ENCODE measurements at regions not wholly inside any gene's neighbourhood (a gene's known extent, or its start where the extent isn't known, plus 50 kb on each side); places are given as distances from the start of the nearest gene placed in this dataset.

- H3K9me2 ChIP-seq (ENCODE audit: low read depth, low read length) = no peaks in the 10 kb centered on the region
Observed at GRCh38 chr3:87161013-87161412, 66.1 kb upstream of the CHMP2B start.

DNA sequence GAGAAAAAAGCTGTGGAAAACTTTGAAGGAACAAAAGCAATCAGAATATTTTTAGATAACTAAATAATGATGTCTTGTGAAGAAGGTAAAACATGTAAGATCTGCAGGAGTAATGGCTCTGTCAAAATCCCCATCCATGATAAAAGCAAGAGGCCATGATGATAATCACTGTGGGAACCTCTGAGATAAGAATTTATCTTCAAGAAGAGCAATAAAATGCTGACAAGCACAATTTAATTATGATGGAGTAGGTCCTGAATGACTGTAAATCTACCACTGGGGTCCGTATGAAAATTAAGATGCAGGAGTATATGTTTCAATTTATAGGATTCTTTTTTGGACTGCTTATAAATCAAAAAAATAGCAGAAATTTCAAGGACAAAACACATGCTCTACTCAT lies 68.3 kb upstream of the CHMP2B start:
- no peaks in the 10 kb centered on the region for H4K20me1 ChIP-seq (ENCODE audit: insufficient read depth, low read length)
- H3K27ac ChIP-seq (ENCODE audit: low read depth, low read length, poor library complexity, severe bottlenecking) = no peak overlapping the region
- H3K79me2 ChIP-seq (ENCODE audit: insufficient read depth, low read length) = no peaks in the 10 kb centered on the region
- H3K4me1 ChIP-seq (ENCODE audit: insufficient read depth, low read length, severe bottlenecking) = no peaks in the 10 kb centered on the region
- H3K36me3 ChIP-seq (ENCODE audit: insufficient read depth, low read length) = no peaks in the 10 kb centered on the region
- H3K4me3 ChIP-seq (ENCODE audit: low read depth, low read length, poor library complexity, severe bottlenecking) = no peak overlapping the region
- no peak overlapping the region for H3K4me2 ChIP-seq (ENCODE audit: low read length)
- H3K9ac ChIP-seq (ENCODE audit: low read length) = no peak overlapping the region
- TF ChIP-seq, protein P1, sequence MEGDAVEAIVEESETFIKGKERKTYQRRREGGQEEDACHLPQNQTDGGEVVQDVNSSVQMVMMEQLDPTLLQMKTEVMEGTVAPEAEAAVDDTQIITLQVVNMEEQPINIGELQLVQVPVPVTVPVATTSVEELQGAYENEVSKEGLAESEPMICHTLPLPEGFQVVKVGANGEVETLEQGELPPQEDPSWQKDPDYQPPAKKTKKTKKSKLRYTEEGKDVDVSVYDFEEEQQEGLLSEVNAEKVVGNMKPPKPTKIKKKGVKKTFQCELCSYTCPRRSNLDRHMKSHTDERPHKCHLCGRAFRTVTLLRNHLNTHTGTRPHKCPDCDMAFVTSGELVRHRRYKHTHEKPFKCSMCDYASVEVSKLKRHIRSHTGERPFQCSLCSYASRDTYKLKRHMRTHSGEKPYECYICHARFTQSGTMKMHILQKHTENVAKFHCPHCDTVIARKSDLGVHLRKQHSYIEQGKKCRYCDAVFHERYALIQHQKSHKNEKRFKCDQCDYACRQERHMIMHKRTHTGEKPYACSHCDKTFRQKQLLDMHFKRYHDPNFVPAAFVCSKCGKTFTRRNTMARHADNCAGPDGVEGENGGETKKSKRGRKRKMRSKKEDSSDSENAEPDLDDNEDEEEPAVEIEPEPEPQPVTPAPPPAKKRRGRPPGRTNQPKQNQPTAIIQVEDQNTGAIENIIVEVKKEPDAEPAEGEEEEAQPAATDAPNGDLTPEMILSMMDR (IDR thresholded peaks at IDR 0.05; ENCODE audit: low read length) = no peak
- no peak for TF ChIP-seq EZH2 (IDR thresholded peaks at IDR 0.05; ENCODE audit: borderline replicate concordance, low read length)
- H3F3A ChIP-seq (ENCODE audit: insufficient read depth, low read length) = no peaks in the 10 kb centered on the region
- no peaks in the 10 kb centered on the region for H3K9me2 ChIP-seq (ENCODE audit: low read depth, low read length)
- H3K27me3 ChIP-seq (ENCODE audit: insufficient read depth, low read length) = no peaks in the 10 kb centered on the region
- H3K9me3 ChIP-seq (ENCODE audit: low read length) = no peaks in the 10 kb centered on the region
- H2AFZ ChIP-seq (ENCODE audit: low read length) = no peak overlapping the region

More at GRCh38 chr3:87161013-87161412, 66.1 kb upstream of the CHMP2B start:
- Histone ChIP-seq H3F3A (ENCODE audit: insufficient read depth, low read length) (no peaks in the 10 kb centered on the region), H3K27ac (ENCODE audit: low read depth, low read length, poor library complexity, severe bottlenecking) (no peak overlapping the region), H4K20me1 (ENCODE audit: insufficient read depth, low read length) (no peaks in the 10 kb centered on the region), H3K9ac (ENCODE audit: low read length) (no peak overlapping the region), H3K4me1 (ENCODE audit: insufficient read depth, low read length, severe bottlenecking) (no peaks in the 10 kb centered on the region), H3K4me2 (ENCODE audit: low read length) (no peak overlapping the region), H3K9me3 (ENCODE audit: low read length) (no peaks in the 10 kb centered on the region), H2AFZ (ENCODE audit: low read length) (no peak overlapping the region), H3K27me3 (ENCODE audit: insufficient read depth, low read length) (no peaks in the 10 kb centered on the region), H3K36me3 (ENCODE audit: insufficient read depth, low read length) (no peaks in the 10 kb centered on the region), H3K4me3 (ENCODE audit: low read depth, low read length, poor library complexity, severe bottlenecking) (no peak overlapping the region), H3K79me2 (ENCODE audit: insufficient read depth, low read length) (no peaks in the 10 kb centered on the region)
- TF ChIP-seq EZH2 (IDR thresholded peaks at IDR 0.05; ENCODE audit: borderline replicate concordance, low read length) = no peak
- TF ChIP-seq, protein P1 (IDR thresholded peaks at IDR 0.05; ENCODE audit: low read length) = no peak

DNA sequence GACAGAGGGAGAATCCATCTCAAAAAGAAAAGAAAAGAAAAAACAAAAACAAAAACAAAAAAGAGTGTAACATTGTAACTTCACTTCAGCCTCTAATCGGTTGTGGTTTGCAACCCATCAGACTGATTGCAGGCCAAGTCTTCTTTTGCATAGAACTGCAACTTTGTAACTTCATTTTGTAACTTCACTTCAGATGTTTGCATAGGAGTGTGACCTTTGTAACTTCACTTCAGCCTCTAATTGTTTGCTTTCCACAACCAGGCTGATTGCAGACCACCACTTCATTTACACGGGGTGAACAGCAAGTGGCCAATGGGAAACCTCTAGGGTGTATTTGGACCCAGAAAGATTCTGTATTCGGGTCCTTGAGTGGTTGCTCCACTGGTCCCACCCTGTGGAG lies 79.1 kb upstream of the CHMP2B start:
- Histone ChIP-seq H3K36me3 (ENCODE audit: insufficient read depth, low read length) (no peaks in the 10 kb centered on the region), H3K4me1 (ENCODE audit: insufficient read depth, low read length, severe bottlenecking) (no peaks in the 10 kb centered on the region), H2AFZ (ENCODE audit: low read length) (no peak overlapping the region), H3K27ac (ENCODE audit: low read depth, low read length, poor library complexity, severe bottlenecking) (no peak overlapping the region), H3K9ac (ENCODE audit: low read length) (no peak overlapping the region), H3K9me2 (ENCODE audit: low read depth, low read length) (no peaks in the 10 kb centered on the region), H3K79me2 (ENCODE audit: insufficient read depth, low read length) (no peaks in the 10 kb centered on the region), H4K20me1 (ENCODE audit: insufficient read depth, low read length) (no peaks in the 10 kb centered on the region), H3K4me2 (ENCODE audit: low read length) (no peak overlapping the region), H3K27me3 (ENCODE audit: insufficient read depth, low read length) (no peaks in the 10 kb centered on the region), H3K9me3 (ENCODE audit: low read length) (no peaks in the 10 kb centered on the region), H3K4me3 (ENCODE audit: low read depth, low read length, poor library complexity, severe bottlenecking) (no peak overlapping the region), H3F3A (ENCODE audit: insufficient read depth, low read length) (no peaks in the 10 kb centered on the region)
- TF ChIP-seq, protein P1 (IDR thresholded peaks at IDR 0.05; ENCODE audit: low read length) = no peak
- no peak for TF ChIP-seq EZH2 (IDR thresholded peaks at IDR 0.05; ENCODE audit: borderline replicate concordance, low read length)
